Fibroblast of lung (primary cell): ENCODE measurements at regions not wholly inside any gene's neighbourhood (a gene's known extent, or its start where the extent isn't known, plus 50 kb on each side); places are given as distances from the start of the nearest gene placed in this dataset.

Experiments
- DNase-seq, 2 donors: peaks; one replicate each; pipeline versions ENCODE4 v3.0.0 to v3.0.0-alpha.2; 2010; ENCODE audit warnings: low read depth in 2 of 2
- H2AFZ ChIP-seq: 2 replicates; pipeline ENCODE4 v1.5.1; 2012; ENCODE audit warnings: low read length, control low read depth, inconsistent platforms
- H3K27ac ChIP-seq: 2 replicates; pipeline ENCODE4 v1.5.1; 2011; ENCODE audit warnings: low read length, control low read depth; ENCODE audit not compliant: insufficient read depth
- H3K27me3 ChIP-seq: 2 replicates; pipeline ENCODE4 v1.5.1; 2011; ENCODE audit warnings: mild to moderate bottlenecking, low read length; ENCODE audit not compliant: control insufficient read depth, insufficient read depth
- H3K36me3 ChIP-seq: 2 replicates; pipeline ENCODE4 v1.5.1; 2011; ENCODE audit warnings: low read length; ENCODE audit not compliant: control insufficient read depth, insufficient read depth
- H3K4me1 ChIP-seq: 2 replicates; pipeline ENCODE4 v1.5.1; 2011; ENCODE audit warnings: low read length; ENCODE audit not compliant: control insufficient read depth, insufficient read depth; ENCODE audit errors: extremely low read depth
- H3K4me2 ChIP-seq: 2 replicates; pipeline ENCODE4 v1.5.1; 2011; ENCODE audit warnings: low read length, control low read depth; ENCODE audit not compliant: insufficient read depth; ENCODE audit errors: extremely low read depth
- H3K4me3 ChIP-seq, 4 experiments: fragments of 200-600 bp in 1 of 4; sonication (generic) in 1 of 4; replicated peaks in 1 of 4; 2 replicates each; pipeline ENCODE4 v1.5.1; 2011 to 2016; ENCODE audit warnings: low read length in 4 of 4, low read depth in 3 of 4, mild to moderate bottlenecking in 3 of 4, control low read depth in 2 of 4, inconsistent platforms in 1 of 4, mixed read lengths in 1 of 4; ENCODE audit not compliant: insufficient read depth in 1 of 4; ENCODE audit errors: control extremely low read depth in 1 of 4
- H3K79me2 ChIP-seq: 2 replicates; pipeline ENCODE4 v1.5.1; 2012; ENCODE audit warnings: mild to moderate bottlenecking, low read length, inconsistent platforms; ENCODE audit not compliant: control insufficient read depth, insufficient read depth
- H3K9ac ChIP-seq: 2 replicates; pipeline ENCODE4 v1.5.1; 2011; ENCODE audit warnings: mild to moderate bottlenecking, low read length, control low read depth; ENCODE audit not compliant: insufficient read depth
- H3K9me3 ChIP-seq: 2 replicates; pipeline ENCODE4 v1.5.1; 2012; ENCODE audit warnings: low read depth, low read length; ENCODE audit not compliant: control insufficient read depth, insufficient read depth
- H4K20me1 ChIP-seq: 2 replicates; pipeline ENCODE4 v1.5.1; 2011; ENCODE audit warnings: low read length; ENCODE audit not compliant: control insufficient read depth, insufficient read depth; ENCODE audit errors: extremely low read depth
- EZH2 ChIP-seq: IDR thresholded peaks from 2 replicates; pipeline ENCODE4 v1.5.1; 2012; ENCODE audit warnings: low read length, control low read depth, mild to moderate bottlenecking; ENCODE audit errors: missing control alignments
- TF ChIP-seq, protein P1 (sequence below), 2 donors: IDR thresholded peaks in 1 of 2; conservative IDR thresholded peaks in 1 of 2; 1 replicate in 1 of 2; 2 replicates in 1 of 2; pipeline ENCODE4 v1.5.1; 2011 to 2012; ENCODE audit warnings: low read length in 2 of 2, control low read depth in 1 of 2, inconsistent platforms in 1 of 2, low read depth in 1 of 2, mild to moderate bottlenecking in 1 of 2

DNA sequence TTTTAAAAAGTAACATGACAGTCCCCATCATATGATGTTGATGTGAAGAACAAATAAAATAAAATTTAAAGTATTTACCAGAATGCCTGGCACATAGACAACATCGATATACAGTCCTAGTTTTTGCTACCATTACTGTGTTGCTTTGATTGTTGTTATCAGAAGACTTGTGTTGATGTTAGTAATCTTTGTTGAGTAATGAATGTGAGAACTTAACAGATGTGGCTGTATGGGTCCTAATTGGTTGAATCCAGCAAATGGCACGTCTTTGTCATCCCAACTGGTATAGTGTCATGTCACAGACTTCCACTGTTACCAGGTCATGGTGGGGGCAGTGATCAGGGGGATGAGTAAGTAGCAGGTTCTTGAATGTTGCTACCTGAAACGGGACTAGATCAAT, 1151.4 kb upstream of the CDH8 start:
- Histone ChIP-seq H3K27me3 (no peaks in the 10 kb centered on the region), H4K20me1 (no peaks in the 10 kb centered on the region), H3K79me2 (no peaks in the 10 kb centered on the region), H3K4me3 (no peak overlapping the region), H3K4me2 (no peak overlapping the region), H2AFZ (no peak overlapping the region), H3K27ac (no peak overlapping the region), H3K9me3 (no peaks in the 10 kb centered on the region), H3K36me3 (no peaks in the 10 kb centered on the region), H3K4me1 (no peaks in the 10 kb centered on the region), H3K9ac (no peak overlapping the region)
- DNase-seq, result no peak
- no peak for TF ChIP-seq EZH2
- TF ChIP-seq, protein P1, sequence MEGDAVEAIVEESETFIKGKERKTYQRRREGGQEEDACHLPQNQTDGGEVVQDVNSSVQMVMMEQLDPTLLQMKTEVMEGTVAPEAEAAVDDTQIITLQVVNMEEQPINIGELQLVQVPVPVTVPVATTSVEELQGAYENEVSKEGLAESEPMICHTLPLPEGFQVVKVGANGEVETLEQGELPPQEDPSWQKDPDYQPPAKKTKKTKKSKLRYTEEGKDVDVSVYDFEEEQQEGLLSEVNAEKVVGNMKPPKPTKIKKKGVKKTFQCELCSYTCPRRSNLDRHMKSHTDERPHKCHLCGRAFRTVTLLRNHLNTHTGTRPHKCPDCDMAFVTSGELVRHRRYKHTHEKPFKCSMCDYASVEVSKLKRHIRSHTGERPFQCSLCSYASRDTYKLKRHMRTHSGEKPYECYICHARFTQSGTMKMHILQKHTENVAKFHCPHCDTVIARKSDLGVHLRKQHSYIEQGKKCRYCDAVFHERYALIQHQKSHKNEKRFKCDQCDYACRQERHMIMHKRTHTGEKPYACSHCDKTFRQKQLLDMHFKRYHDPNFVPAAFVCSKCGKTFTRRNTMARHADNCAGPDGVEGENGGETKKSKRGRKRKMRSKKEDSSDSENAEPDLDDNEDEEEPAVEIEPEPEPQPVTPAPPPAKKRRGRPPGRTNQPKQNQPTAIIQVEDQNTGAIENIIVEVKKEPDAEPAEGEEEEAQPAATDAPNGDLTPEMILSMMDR (conservative IDR thresholded peaks at IDR 0.05 in 1 of 2, IDR thresholded peaks at IDR 0.05 in 1 of 2; ENCODE audit: low read depth in 1 of 2, low read length in 2 of 2), result no peak

DNA sequence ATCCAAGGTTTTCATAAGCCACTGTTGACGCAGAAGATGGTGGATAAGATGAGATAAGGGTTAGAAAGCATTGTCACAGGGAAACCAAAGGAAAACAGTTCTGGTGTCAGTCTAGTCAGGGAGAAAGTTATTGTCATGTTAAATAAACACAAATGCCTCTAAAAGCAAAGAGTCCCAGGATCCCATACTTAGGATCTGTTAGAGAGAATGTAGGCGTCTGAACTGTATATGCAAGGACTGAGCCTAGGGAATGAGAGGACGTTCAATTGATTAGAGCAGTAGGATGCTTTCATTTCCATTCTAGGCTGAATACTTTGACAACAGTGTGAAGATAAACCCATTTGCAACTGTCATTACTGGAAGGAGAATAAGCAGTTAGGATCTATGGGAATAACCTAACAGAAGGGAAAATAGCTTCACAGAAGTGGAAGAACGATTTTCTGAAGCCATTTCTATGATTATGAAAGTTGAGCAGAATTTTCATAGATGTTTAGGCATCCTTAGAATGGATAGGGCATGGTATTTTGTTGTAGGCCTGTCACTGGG, 1149.1 kb upstream of the CDH8 start:
- no peaks in the 10 kb centered on the region for H4K20me1 ChIP-seq
- H3K4me3 ChIP-seq, result no peak overlapping the region
- H3K4me2 ChIP-seq, result no peak overlapping the region
- H3K9ac ChIP-seq, result no peak overlapping the region
- no peak overlapping the region for H3K27ac ChIP-seq
- no peaks in the 10 kb centered on the region for H3K36me3 ChIP-seq
- no peak overlapping the region for H2AFZ ChIP-seq
- TF ChIP-seq, protein P1 (conservative IDR thresholded peaks at IDR 0.05 in 1 of 2, IDR thresholded peaks at IDR 0.05 in 1 of 2; ENCODE audit: low read depth in 1 of 2, low read length in 2 of 2), result no peak
- no peak for TF ChIP-seq EZH2
- H3K4me1 ChIP-seq, result no peaks in the 10 kb centered on the region
- H3K79me2 ChIP-seq, result no peaks in the 10 kb centered on the region
- no peaks in the 10 kb centered on the region for H3K27me3 ChIP-seq
- H3K9me3 ChIP-seq, result no peaks in the 10 kb centered on the region
- no peak for DNase-seq

DNA sequence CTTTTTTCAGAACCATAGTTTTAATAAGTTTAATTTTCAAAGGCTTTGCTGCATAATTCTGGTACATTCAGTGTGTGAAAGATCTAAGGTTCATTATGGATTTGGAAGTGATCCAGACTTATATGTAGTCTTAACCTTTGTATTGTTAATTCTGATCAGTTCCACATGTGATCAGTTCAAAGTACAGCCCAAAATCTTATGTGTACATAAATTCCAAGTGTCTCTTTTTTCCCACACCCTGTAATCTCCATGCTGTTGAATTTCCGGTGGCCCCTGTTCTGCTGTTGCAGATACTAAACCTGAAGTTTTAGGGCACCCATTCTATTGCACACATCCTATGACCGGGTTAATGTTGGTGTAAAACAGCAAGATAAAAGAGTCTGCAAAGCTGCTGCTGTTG, 1147.5 kb upstream of the CDH8 start:
- no peaks in the 10 kb centered on the region for H3K36me3 ChIP-seq
- TF ChIP-seq EZH2, result no peak
- TF ChIP-seq, protein P1 (conservative IDR thresholded peaks at IDR 0.05 in 1 of 2, IDR thresholded peaks at IDR 0.05 in 1 of 2; ENCODE audit: low read depth in 1 of 2, low read length in 2 of 2), result no peak
- H3K27ac ChIP-seq, result no peak overlapping the region
- H3K9me3 ChIP-seq, result no peaks in the 10 kb centered on the region
- no peaks in the 10 kb centered on the region for H4K20me1 ChIP-seq
- no peak overlapping the region for H2AFZ ChIP-seq
- H3K4me2 ChIP-seq, result no peak overlapping the region
- H3K27me3 ChIP-seq, result no peaks in the 10 kb centered on the region
- H3K4me1 ChIP-seq, result no peaks in the 10 kb centered on the region
- H3K79me2 ChIP-seq, result no peaks in the 10 kb centered on the region
- H3K9ac ChIP-seq, result no peak overlapping the region
- no peak overlapping the region for H3K4me3 ChIP-seq
- DNase-seq, result no peak
